Right lobe of liver (tissue), 6 donors: ENCODE measurements at regions not wholly inside any gene's neighbourhood (a gene's known extent, or its start where the extent isn't known, plus 50 kb on each side); places are given as distances from the start of the nearest gene placed in this dataset.

Source experiments
- ATAC-seq, 4 donors: fragments of 200-7000 bp; cut with Tn5 transposase; one replicate each; pipeline ENCODE4 v1.9.1; 2020; ENCODE audit warnings: mild to moderate bottlenecking in 4 of 4, moderate library complexity in 4 of 4
- DNase-seq, 3 donors: peaks; one replicate each; pipeline ENCODE4 v3.0.0-alpha.2; 2020
- H3K27ac ChIP-seq, 3 donors: fragments of 200-600 bp; one replicate each; pipeline ENCODE4 v1.8.0; 2022
- H3K27me3 ChIP-seq, 2 donors: fragments of 200-600 bp; one replicate each; pipeline ENCODE4 v1.8.0; 2022
- H3K36me3 ChIP-seq, 4 donors: fragments of 200-600 bp; sonication (generic) in 1 of 4; one replicate each; pipeline versions ENCODE4 v1.5.1 to v1.8.0; 2017 to 2022; ENCODE audit warnings: control low read depth in 1 of 4
- H3K4me1 ChIP-seq, 4 donors: fragments of 200-600 bp; sonication (generic) in 1 of 4; one replicate each; pipeline versions ENCODE4 v1.5.1 to v1.8.0; 2017 to 2022; ENCODE audit warnings: control low read depth in 1 of 4
- H3K4me3 ChIP-seq, 3 donors: fragments of 200-600 bp; one replicate each; pipeline ENCODE4 v1.8.0; 2022
- H3K9me3 ChIP-seq, 4 donors: fragments of 200-600 bp; sonication (generic) in 1 of 4; one replicate each; pipeline versions ENCODE4 v1.5.1 to v1.8.0; 2017 to 2022; ENCODE audit warnings: control low read depth in 1 of 4
- POLR2A ChIP-seq: fragments of 450-650 bp; IDR thresholded peaks from one replicate; pipeline ENCODE4 v1.6.1; 2017; ENCODE audit warnings: antibody characterized with exemption, mild to moderate bottlenecking
- WGBS: methylation state at CpG from one replicate; pipeline ENCODE4 v1.1.6; 2018; ENCODE audit warnings: low coverage, low lambda C conversion rate; ENCODE audit not compliant: insufficient coverage; ENCODE audit errors: missing lambda C conversion rate; 5-methylcytosine and 5-hydroxymethylcytosine counted together
- intact Hi-C, 2 donors: fragments of 100-400 bp; cut with DNase I; formaldehyde crosslinking; loops; one replicate each; pipeline versions ENCODE4 v1.11.2 to v1.14.1; 2022
- TF ChIP-seq, protein P1 (sequence below), 4 donors: fragments of 200-600 bp in 3 of 4; fragments of 450-650 bp in 1 of 4; IDR thresholded peaks; one replicate each; pipeline versions ENCODE4 v1.5.1 to v1.8.0; 2016 to 2022; ENCODE audit warnings: antibody characterized with exemption in 4 of 4, mild to moderate bottlenecking in 2 of 4
- donor health status: DM: no; HTN: yes; CAD: no.
- donor health status: DM: no; HTN: no; CAD: no.
- donor health status: DM: no; HTN: no; CAD: no.
- donor health status: DM: no; HTN: yes; CAD: no.
- donor health status: DM: no; HTN: yes; CAD: no.

DNA sequence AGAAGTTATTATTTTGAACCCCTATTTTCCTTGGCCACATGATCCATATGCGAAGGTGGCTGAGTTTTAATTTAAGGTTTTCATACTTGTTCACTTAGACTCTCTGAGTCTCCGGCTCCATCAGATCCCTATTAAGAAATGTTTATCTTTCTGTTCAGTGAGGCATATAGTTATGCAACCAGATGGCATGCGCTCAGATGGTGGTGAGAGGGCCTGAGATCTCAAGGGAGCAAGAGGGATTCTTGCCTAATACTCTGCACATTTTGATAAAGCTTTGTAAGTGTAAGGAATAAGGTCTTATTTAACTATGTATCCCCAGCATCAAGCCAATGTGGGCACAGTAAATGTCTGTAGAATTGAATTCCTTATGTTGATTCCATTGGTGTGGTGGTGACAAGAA, 78.9 kb upstream of the DPH6 start:
- TF ChIP-seq, protein P1, sequence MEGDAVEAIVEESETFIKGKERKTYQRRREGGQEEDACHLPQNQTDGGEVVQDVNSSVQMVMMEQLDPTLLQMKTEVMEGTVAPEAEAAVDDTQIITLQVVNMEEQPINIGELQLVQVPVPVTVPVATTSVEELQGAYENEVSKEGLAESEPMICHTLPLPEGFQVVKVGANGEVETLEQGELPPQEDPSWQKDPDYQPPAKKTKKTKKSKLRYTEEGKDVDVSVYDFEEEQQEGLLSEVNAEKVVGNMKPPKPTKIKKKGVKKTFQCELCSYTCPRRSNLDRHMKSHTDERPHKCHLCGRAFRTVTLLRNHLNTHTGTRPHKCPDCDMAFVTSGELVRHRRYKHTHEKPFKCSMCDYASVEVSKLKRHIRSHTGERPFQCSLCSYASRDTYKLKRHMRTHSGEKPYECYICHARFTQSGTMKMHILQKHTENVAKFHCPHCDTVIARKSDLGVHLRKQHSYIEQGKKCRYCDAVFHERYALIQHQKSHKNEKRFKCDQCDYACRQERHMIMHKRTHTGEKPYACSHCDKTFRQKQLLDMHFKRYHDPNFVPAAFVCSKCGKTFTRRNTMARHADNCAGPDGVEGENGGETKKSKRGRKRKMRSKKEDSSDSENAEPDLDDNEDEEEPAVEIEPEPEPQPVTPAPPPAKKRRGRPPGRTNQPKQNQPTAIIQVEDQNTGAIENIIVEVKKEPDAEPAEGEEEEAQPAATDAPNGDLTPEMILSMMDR (IDR thresholded peaks at IDR 0.05), result no peak
- no peak for TF ChIP-seq POLR2A
- no peak overlapping the region for H3K4me3 ChIP-seq
- WGBS, result 44% methylated on average over 3 of the region's 3 CpGs
- no peaks in the 10 kb centered on the region for H3K36me3 ChIP-seq
- intact Hi-C loops, result no loop called here
- no peaks in the 10 kb centered on the region for H3K9me3 ChIP-seq
- peaks cover 0 to 4% (median 0%) of the 10 kb centered on the region in 4 donors for H3K4me1 ChIP-seq
- H3K27ac ChIP-seq, result no peak overlapping the region
- no peaks in the 10 kb centered on the region for H3K27me3 ChIP-seq
- peak; percentile 41 to 78 (median 61) for DNase-seq
- ATAC-seq, result peak; percentile 88 to 99 (median 93)

DNA sequence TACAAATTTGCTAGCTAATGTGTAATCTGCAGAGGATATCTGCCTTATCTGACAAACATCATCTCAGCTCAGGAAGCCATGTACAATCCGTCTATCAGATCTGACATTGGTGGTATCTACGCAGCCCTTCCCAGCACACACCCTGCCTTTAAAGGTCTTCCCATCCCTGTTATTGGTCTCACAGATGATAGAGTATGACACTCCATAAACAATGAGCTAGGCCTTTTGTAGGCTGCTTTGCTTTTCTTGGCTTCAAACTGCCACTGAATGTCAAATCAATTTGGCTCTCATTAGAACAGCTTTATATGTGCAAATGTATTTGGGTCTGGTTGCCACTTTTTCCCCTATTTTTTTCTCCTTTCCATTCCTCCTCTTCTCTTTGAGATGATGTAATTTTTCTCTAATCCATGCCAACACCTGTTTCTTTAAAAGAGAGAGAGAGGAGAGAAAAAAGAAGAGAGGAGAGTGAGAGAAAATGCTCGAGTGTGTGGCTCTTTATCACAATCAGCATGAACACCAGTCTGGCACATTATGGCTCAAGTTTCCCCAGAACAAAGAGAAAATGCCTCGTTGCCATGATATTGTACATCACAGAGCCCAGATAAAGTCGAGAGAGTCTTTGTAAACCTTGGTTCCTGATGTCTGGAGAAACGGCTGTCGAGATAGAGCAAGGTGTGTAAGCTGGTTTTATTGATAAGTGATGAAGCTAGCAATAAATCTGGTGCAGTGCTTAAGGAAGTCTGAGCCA, 80.8 kb upstream of the DPH6 start:
- intact Hi-C loops, result no loop called here
- WGBS, result 47% methylated on average over 6 of the region's 7 CpGs
- no peak overlapping the region for H3K27ac ChIP-seq
- H3K27me3 ChIP-seq, result no peaks in the 10 kb centered on the region
- no peak overlapping the region for H3K4me3 ChIP-seq
- ATAC-seq (no peak), DNase-seq (no peak)
- no peaks in the 10 kb centered on the region for H3K9me3 ChIP-seq
- no peak for TF ChIP-seq POLR2A
- peaks cover 0 to 14% (median 2%) of the 10 kb centered on the region in 4 donors for H3K4me1 ChIP-seq
- no peaks in the 10 kb centered on the region for H3K36me3 ChIP-seq

DNA sequence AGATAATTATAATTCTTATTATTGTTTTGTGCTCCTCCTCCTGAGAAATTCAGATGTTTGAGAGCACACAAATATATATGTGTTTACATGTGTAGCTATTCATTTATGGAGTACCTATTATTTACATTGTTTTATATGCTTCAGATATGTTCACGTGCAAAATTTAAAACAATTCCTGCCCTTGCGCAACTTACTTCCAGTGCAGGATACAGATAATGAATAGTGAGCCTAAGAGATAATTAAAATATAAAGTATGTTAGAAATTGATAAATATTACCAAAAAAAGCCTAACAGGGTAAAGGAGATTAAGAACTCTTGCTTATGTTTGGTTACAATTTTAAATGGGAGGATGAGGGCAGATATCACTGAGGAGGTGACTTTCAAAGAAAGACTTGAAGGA, 81.7 kb upstream of the DPH6 start:
- ATAC-seq (no peak), DNase-seq (no peak)
- TF ChIP-seq, protein P1 (IDR thresholded peaks at IDR 0.05), result no peak
- TF ChIP-seq POLR2A, result no peak
- Histone ChIP-seq H3K27ac (no peak overlapping the region), H3K36me3 (no peaks in the 10 kb centered on the region), H3K4me1 (peaks cover 0 to 14% (median 2%) of the 10 kb centered on the region in 4 donors), H3K4me3 (no peak overlapping the region), H3K27me3 (no peaks in the 10 kb centered on the region), H3K9me3 (no peaks in the 10 kb centered on the region)
- intact Hi-C loops, result no loop called here
- whole genome bisulfite sequencing, result 68% methylated on average over 2 of the region's 2 CpGs

DNA sequence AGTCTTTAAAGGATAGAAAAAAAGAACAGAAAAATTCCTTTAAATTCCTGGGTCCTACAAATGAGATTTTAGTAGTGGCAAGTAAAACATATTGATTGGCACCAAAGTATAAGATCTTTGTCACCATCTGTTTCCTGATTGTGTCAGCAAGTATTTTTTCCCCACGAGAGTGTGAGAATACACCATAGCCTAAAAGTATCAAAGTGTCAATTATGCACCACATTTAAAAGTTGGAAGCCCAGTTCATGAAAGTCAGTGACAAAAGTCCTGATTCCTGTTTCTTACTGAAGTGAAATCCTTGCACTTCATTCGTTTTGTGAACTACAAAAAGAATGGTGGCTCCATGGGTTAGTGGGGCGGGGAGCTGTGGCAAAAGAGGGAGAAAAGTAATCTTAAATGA, 83.8 kb upstream of the DPH6 start:
- TF ChIP-seq, protein P1 (IDR thresholded peaks at IDR 0.05), result no peak
- TF ChIP-seq POLR2A, result no peak
- no peak for ATAC-seq
- WGBS, result 44% methylated on average over 3 of the region's 3 CpGs
- peaks cover 0 to 14% (median 2%) of the 10 kb centered on the region in 4 donors for H3K4me1 ChIP-seq
- intact Hi-C loops, result no loop called here
- H3K9me3 ChIP-seq, result no peaks in the 10 kb centered on the region
- H3K4me3 ChIP-seq, result no peak overlapping the region
- H3K27ac ChIP-seq, result no peak overlapping the region
- H3K36me3 ChIP-seq, result no peaks in the 10 kb centered on the region
- H3K27me3 ChIP-seq, result no peaks in the 10 kb centered on the region
- DNase-seq, result no peak

DNA sequence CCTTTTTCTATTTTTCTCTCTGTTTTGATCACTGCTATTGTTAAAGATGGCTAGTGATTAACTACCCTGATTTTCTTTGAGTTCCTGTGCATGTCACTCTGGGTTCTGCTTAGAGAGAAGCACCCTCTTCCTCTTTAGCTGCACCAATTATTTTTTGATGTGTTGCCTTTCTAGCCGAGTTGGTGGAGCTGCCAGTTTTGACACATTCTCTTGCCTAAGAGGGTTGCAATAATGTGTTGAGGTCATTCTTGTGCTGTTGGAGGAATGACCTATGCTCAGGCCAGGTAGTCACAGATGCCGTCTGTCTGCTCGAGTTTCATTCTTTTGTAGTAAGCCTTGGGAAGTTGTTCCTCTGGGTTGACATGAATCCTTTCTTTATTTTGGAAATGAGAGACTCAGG, 84.6 kb upstream of the DPH6 start:
- peak; percentile 90 to 98 (median 94) for ATAC-seq
- Histone ChIP-seq H3K9me3 (no peaks in the 10 kb centered on the region), H3K27ac (no peak overlapping the region), H3K36me3 (no peaks in the 10 kb centered on the region), H3K4me1 (peaks cover 0 to 10% (median 2%) of the 10 kb centered on the region in 4 donors), H3K4me3 (no peak overlapping the region), H3K27me3 (no peaks in the 10 kb centered on the region)
- intact Hi-C loops, result no loop called here
- peak in 2 of 3 donors; percentile 23 to 65 for DNase-seq
- 29% methylated on average over 3 of the region's 3 CpGs for WGBS
- TF ChIP-seq, protein P1 (IDR thresholded peaks at IDR 0.05), result no peak
- TF ChIP-seq POLR2A, result no peak
